GM23338 (cell line): ENCODE measurements at regions not wholly inside any gene's neighbourhood (a gene's known extent, or its start where the extent isn't known, plus 50 kb on each side); places are given as distances from the start of the nearest gene placed in this dataset.

Experiments used
- ATAC-seq: fragments of 200-7000 bp; cut with Tn5 transposase; 3 replicates; pipeline ENCODE4 v1.9.1; 2020
- DNase-seq: peaks from one replicate; pipeline ENCODE4 v3.0.0-alpha.2; 2015; ENCODE audit warnings: low spot score
- H2AFZ ChIP-seq: fragments of 200-600 bp; sonication (generic); 2 replicates; pipeline ENCODE4 v1.8.0; 2016; ENCODE audit warnings: antibody characterized with exemption, mild to moderate bottlenecking, moderate library complexity
- H3F3A ChIP-seq: fragments of 200-600 bp; sonication (generic); replicated peaks from 2 replicates; pipeline ENCODE4 v1.8.0; 2017; ENCODE audit warnings: antibody characterized with exemption, mixed run types, low read depth
- H3K27ac ChIP-seq: fragments of 200-600 bp; sonication (generic); 2 replicates; pipeline ENCODE4 v1.6.1; 2016; ENCODE audit warnings: low read depth
- H3K27me3 ChIP-seq: fragments of 200-600 bp; sonication (generic); 2 replicates; pipeline ENCODE4 v1.8.0; 2016; ENCODE audit warnings: mild to moderate bottlenecking, mixed run types, moderate library complexity; ENCODE audit not compliant: insufficient read depth
- H3K36me3 ChIP-seq: fragments of 200-600 bp; sonication (generic); 2 replicates; pipeline ENCODE4 v1.8.0; 2016; ENCODE audit warnings: mild to moderate bottlenecking; ENCODE audit not compliant: insufficient read depth
- H3K4me1 ChIP-seq: fragments of 200-600 bp; sonication (generic); 2 replicates; pipeline ENCODE4 v1.8.0; 2016; ENCODE audit warnings: mild to moderate bottlenecking, moderate library complexity; ENCODE audit not compliant: insufficient read depth
- H3K4me2 ChIP-seq: fragments of 200-600 bp; sonication (generic); 2 replicates; pipeline ENCODE4 v1.7.1; 2017; ENCODE audit warnings: mixed run types
- H3K4me3 ChIP-seq: fragments of 200-600 bp; sonication (generic); 2 replicates; pipeline ENCODE4 v1.6.1; 2016; ENCODE audit warnings: mixed run types
- H3K79me2 ChIP-seq: fragments of 200-600 bp; sonication (generic); replicated peaks from 2 replicates; pipeline ENCODE4 v1.8.0; 2017; ENCODE audit warnings: mild to moderate bottlenecking; ENCODE audit not compliant: insufficient read depth
- H3K9me2 ChIP-seq: fragments of 200-600 bp; sonication (generic); 2 replicates; pipeline ENCODE4 v1.8.0; 2017; ENCODE audit not compliant: insufficient read depth
- H4K20me1 ChIP-seq: fragments of 200-600 bp; sonication (generic); replicated peaks from 2 replicates; pipeline ENCODE4 v1.8.0; 2017; ENCODE audit warnings: mild to moderate bottlenecking; ENCODE audit not compliant: insufficient read depth
- H3K27ac Mint-ChIP-seq: 2 replicates; pipeline ENCODE4 v1.8.0; 2020; ENCODE audit warnings: inconsistent platforms, mild to moderate bottlenecking, moderate library complexity, mixed read lengths
- H3K27me3 Mint-ChIP-seq: 3 replicates; pipeline ENCODE4 v1.8.0; 2022; ENCODE audit warnings: low read depth, mild to moderate bottlenecking, moderate library complexity, mixed read lengths, inconsistent platforms; ENCODE audit not compliant: insufficient read depth, poor library complexity
- H3K36me3 Mint-ChIP-seq: 3 replicates; pipeline ENCODE4 v1.8.0; 2021; ENCODE audit warnings: low read depth, mild to moderate bottlenecking, inconsistent platforms, moderate library complexity, mixed read lengths
- H3K4me1 Mint-ChIP-seq: 3 replicates; pipeline ENCODE4 v1.8.0; 2020; ENCODE audit warnings: mild to moderate bottlenecking, inconsistent platforms, mixed read lengths
- H3K4me3 Mint-ChIP-seq: 3 replicates; pipeline ENCODE4 v1.8.0; 2021; ENCODE audit warnings: moderate library complexity, mild to moderate bottlenecking, inconsistent platforms, mixed read lengths
- H3K9me3 Mint-ChIP-seq: 3 replicates; pipeline ENCODE4 v1.8.0; 2020; ENCODE audit warnings: moderate library complexity, mild to moderate bottlenecking, inconsistent platforms, mixed read lengths
- CREB1 ChIP-seq: fragments of 250-450 bp; sonication (Bioruptor Pico); IDR thresholded peaks from 2 replicates; pipeline ENCODE4 v1.5.0; 2020; ENCODE audit warnings: low read depth, mild to moderate bottlenecking, moderate library complexity
- CTCF ChIP-seq, 2 experiments: fragments of 200-600 bp in 1 of 2; sonication (generic) in 1 of 2; conservative IDR thresholded peaks; 2 replicates each; pipeline versions ENCODE4 v1.5.1 to v1.6.1; 2016 to 2017; ENCODE audit warnings: antibody characterized with exemption in 2 of 2, low read depth in 2 of 2, mild to moderate bottlenecking in 2 of 2, moderate library complexity in 1 of 2
- ETS1 ChIP-seq: IDR thresholded peaks from 2 replicates; pipeline ENCODE4 v1.6.1; 2016; ENCODE audit warnings: antibody characterized with exemption
- EZH2 ChIP-seq: fragments of 200-600 bp; sonication (generic); IDR thresholded peaks from one replicate; pipeline ENCODE4 v1.8.0; 2017; ENCODE audit warnings: antibody characterized with exemption, mild to moderate bottlenecking, low read depth; ENCODE audit not compliant: unreplicated experiment
- EZH2phosphoT487 ChIP-seq: fragments of 200-600 bp; sonication (generic); IDR thresholded peaks from one replicate; pipeline ENCODE4 v1.8.1; 2018; ENCODE audit warnings: antibody characterized with exemption; ENCODE audit not compliant: unreplicated experiment
- JUNB ChIP-seq: IDR thresholded peaks from one replicate; pipeline ENCODE4 v1.6.1; 2016; ENCODE audit warnings: antibody characterized with exemption; ENCODE audit not compliant: unreplicated experiment
- NANOG ChIP-seq: IDR thresholded peaks from 2 replicates; pipeline ENCODE4 v1.6.1; 2016; ENCODE audit warnings: antibody characterized with exemption, borderline replicate concordance
- POLR2AphosphoS5 ChIP-seq: IDR thresholded peaks from 2 replicates; pipeline ENCODE4 v1.6.1; 2016; ENCODE audit warnings: antibody characterized with exemption, low read depth
- REST ChIP-seq: IDR thresholded peaks from one replicate; pipeline ENCODE4 v1.6.1; 2018; ENCODE audit warnings: antibody characterized with exemption; ENCODE audit not compliant: unreplicated experiment
- STAT1 ChIP-seq: IDR thresholded peaks from one replicate; pipeline ENCODE4 v1.6.1; 2016; ENCODE audit warnings: antibody characterized with exemption; ENCODE audit not compliant: unreplicated experiment
- ZNF114 ChIP-seq: fragments of 250-450 bp; sonication (Bioruptor Pico); IDR thresholded peaks from 2 replicates; pipeline ENCODE4 v1.5.0; 2020; ENCODE audit warnings: mild to moderate bottlenecking, moderate library complexity
- ZNF331 ChIP-seq: fragments of 250-450 bp; sonication (Bioruptor Pico); IDR thresholded peaks from 2 replicates; pipeline ENCODE4 v1.5.0; 2020; ENCODE audit warnings: low read depth, mild to moderate bottlenecking, moderate library complexity
- ZNF462 ChIP-seq: fragments of 250-450 bp; sonication (Bioruptor Pico); IDR thresholded peaks from 2 replicates; pipeline ENCODE4 v1.5.0; 2020; ENCODE audit warnings: mild to moderate bottlenecking, moderate library complexity

- ATAC-seq: no peak
- H3K4me1 Mint-ChIP-seq: peaks cover 7% of the 10 kb centered on the region
- no peak overlapping the region for H3K4me3 ChIP-seq
These were observed 168.1 kb upstream of the STAC start for GRCh38 chr3:36212251-36212650.

More at GRCh38 chr3:36212251-36212650, 168.1 kb upstream of the STAC start:
- no peaks in the 10 kb centered on the region for H3F3A ChIP-seq
- Mint-ChIP-seq H3K9me3 (no peaks in the 10 kb centered on the region), H3K4me3 (no peak overlapping the region), H3K27ac (no peak overlapping the region), H3K27me3 (no peaks in the 10 kb centered on the region), H3K36me3 (no peaks in the 10 kb centered on the region)
- no peak overlapping the region for H2AFZ ChIP-seq
- no peaks in the 10 kb centered on the region for H3K79me2 ChIP-seq
- no peaks in the 10 kb centered on the region for H3K9me2 ChIP-seq
- TF ChIP-seq ZNF331 (CRISPR knock-in tag): no peak
- TF ChIP-seq ZNF114 (CRISPR knock-in tag): no peak
- TF ChIP-seq ZNF462: no peak
- no peak for TF ChIP-seq EZH2
- no peak for TF ChIP-seq NANOG
- no peak for TF ChIP-seq POLR2AphosphoS5
- no peak for TF ChIP-seq CREB1 (CRISPR knock-in tag)
- TF ChIP-seq EZH2phosphoT487: no peak
- no peak for TF ChIP-seq STAT1
- no peak for TF ChIP-seq CTCF (conservative IDR thresholded peaks at IDR 0.05; ENCODE audit: low read depth in 2 of 2)
- TF ChIP-seq JUNB: no peak
- no peak for TF ChIP-seq REST
- no peak for TF ChIP-seq ETS1
- no peak for DNase-seq
- H3K4me1 ChIP-seq: no peaks in the 10 kb centered on the region
- H3K4me2 ChIP-seq: no peak overlapping the region
- no peak overlapping the region for H3K27ac ChIP-seq
- H3K27me3 ChIP-seq: no peaks in the 10 kb centered on the region
- no peaks in the 10 kb centered on the region for H4K20me1 ChIP-seq
- H3K36me3 ChIP-seq: no peaks in the 10 kb centered on the region
